K562 (cell line): ENCODE measurements at regions not wholly inside any gene's neighbourhood (a gene's known extent, or its start where the extent isn't known, plus 50 kb on each side); places are given as distances from the start of the nearest gene placed in this dataset.

Experiments
- ATAC-seq: fragments of 200-7000 bp; cut with Tn5 transposase; 3 replicates; pipeline ENCODE4 v1.9.1; 2020; ENCODE audit warnings: moderate library complexity
- BruUV-seq: library from RNA; stranded (reverse); fragments of 400-500 nt; replicated peaks from 2 replicates; lab custom pipeline; 2021; lab: Mats Ljungman, UMichigan
- CTCF ChIA-PET: fragments of 300-600 bp; formaldehyde crosslinking; extraction: SDS; loops from one replicate; lab custom pipeline; 2021; ENCODE audit warnings: low intra/inter-chr PET ratio; lab: Yijun Ruan, JAX
- POLR2A ChIA-PET: fragments of 300-600, 350-650 bp; sonication (Branson Sonifier 250); formaldehyde crosslinking; extraction: SDS; loops from one replicate; lab custom pipeline; 2021; ENCODE audit warnings: antibody characterized with exemption, inconsistent platforms; lab: Yijun Ruan, JAX
- DNase-seq, 4 experiments: peaks; one replicate each; pipeline versions ENCODE4 v3.0.0 to v3.0.0-alpha.2; 2011 to 2018; ENCODE audit warnings: low spot score in 3 of 4, mixed read lengths in 3 of 4; ENCODE audit errors: extremely low read depth in 1 of 4
- FAIRE-seq: peaks from 2 replicates; lab custom pipeline; 2011; peaks lifted over from hg19 to GRCh38; lab: Jason Lieb, UNC
- H2AFZ ChIP-seq: 2 replicates; pipeline ENCODE4 v1.6.0; 2011; ENCODE audit warnings: low read depth, low read length, control low read depth, inconsistent platforms
- H3K27ac ChIP-seq: fragments of 200-600 bp; 3 replicates; pipeline ENCODE4 v1.8.0; 2011; ENCODE audit warnings: low read depth, mild to moderate bottlenecking, control low read depth, inconsistent platforms, low read length, moderate library complexity, mixed read lengths; ENCODE audit errors: extremely low read depth
- H3K27me3 ChIP-seq, 2 experiments: fragments of 300-600 bp in 1 of 2; 2 replicates in 1 of 2; 3 replicates in 1 of 2; pipeline versions ENCODE4 v1.6.0 to v1.8.0; 2011; ENCODE audit warnings: inconsistent platforms in 2 of 2, low read length in 2 of 2, mild to moderate bottlenecking in 1 of 2, mixed read lengths in 1 of 2, moderate library complexity in 1 of 2; ENCODE audit not compliant: control insufficient read depth in 2 of 2, insufficient read depth in 2 of 2
- H3K36me3 ChIP-seq: fragments of 300-600 bp; 3 replicates; pipeline ENCODE4 v1.8.0; 2011; ENCODE audit warnings: mild to moderate bottlenecking, low read length, inconsistent platforms; ENCODE audit not compliant: control insufficient read depth, insufficient read depth
- H3K4me1 ChIP-seq, 2 experiments: fragments of 200-600 bp in 1 of 2; replicated peaks in 1 of 2; 2 replicates in 1 of 2; 3 replicates in 1 of 2; pipeline versions ENCODE4 v1.5.1 to v1.8.0; 2011; ENCODE audit warnings: inconsistent platforms in 2 of 2, low read length in 2 of 2, mild to moderate bottlenecking in 1 of 2, mixed read lengths in 1 of 2, moderate library complexity in 1 of 2; ENCODE audit not compliant: control insufficient read depth in 2 of 2, insufficient read depth in 2 of 2
- H3K4me2 ChIP-seq: 2 replicates; pipeline ENCODE4 v1.6.1; 2011; ENCODE audit warnings: low read length, control low read depth, inconsistent platforms, mixed read lengths; ENCODE audit not compliant: insufficient read depth
- H3K4me3 ChIP-seq: fragments of 200-600 bp; sonication (generic), shearing (Covaris generic); 2 replicates; pipeline ENCODE4 v1.5.1; 2016; ENCODE audit warnings: control low read depth, inconsistent platforms
- H3K79me2 ChIP-seq: fragments of 200-600 bp; 3 replicates; pipeline ENCODE4 v1.8.0; 2011; ENCODE audit warnings: low read length, inconsistent platforms; ENCODE audit not compliant: control insufficient read depth, insufficient read depth
- H3K9ac ChIP-seq, 2 experiments: 2 replicates each; pipeline versions ENCODE4 v1.6.0 to v1.6.1; 2011; ENCODE audit warnings: low read depth in 2 of 2, low read length in 2 of 2, control low read depth in 1 of 2, inconsistent platforms in 1 of 2, mild to moderate bottlenecking in 1 of 2, mixed read lengths in 1 of 2; ENCODE audit not compliant: insufficient read depth in 1 of 2
- H3K9me1 ChIP-seq: one replicate; pipeline ENCODE4 v1.6.0; 2011; ENCODE audit warnings: inconsistent platforms, mild to moderate bottlenecking, low read length, moderate library complexity; ENCODE audit not compliant: control insufficient read depth, insufficient read depth
- H3K9me3 ChIP-seq: replicated peaks from 2 replicates; pipeline ENCODE4 v1.5.1; 2011; ENCODE audit warnings: low read depth, low read length, inconsistent platforms; ENCODE audit not compliant: control insufficient read depth, insufficient read depth
- H4K20me1 ChIP-seq: replicated peaks from 2 replicates; pipeline ENCODE4 v1.6.1; 2011; ENCODE audit warnings: low read length, inconsistent platforms, mixed read lengths; ENCODE audit not compliant: control insufficient read depth, insufficient read depth
- DACH1 ChIP-seq: fragments of 450-650 bp; IDR thresholded peaks from 2 replicates; pipeline ENCODE4 v1.6.1; 2018; ENCODE audit not compliant: partially characterized antibody
- FOXJ2 ChIP-seq: fragments of 200-800 bp; sonication (Bioruptor generic); IDR thresholded peaks from 2 replicates; pipeline ENCODE4 v1.6.1; 2016; ENCODE audit warnings: missing genetic modification characterization, missing compliant biosample characterization
- XRCC3 ChIP-seq: fragments of 450-650 bp; IDR thresholded peaks from 2 replicates; pipeline ENCODE4 v1.6.1; 2017; ENCODE audit warnings: mild to moderate bottlenecking, moderate library complexity
- ZC3H4 ChIP-seq: sonication (generic); formaldehyde crosslinking; IDR thresholded peaks from 2 replicates; pipeline ENCODE4 v1.9.0; 2021; ENCODE audit warnings: missing genetic modification reagents, borderline replicate concordance
- in situ Hi-C: fragments of 300-500 bp; cut with MboI; formaldehyde crosslinking; loops from 4 replicates; pipeline ENCODE4 v1.15.0; 2018; ENCODE audit warnings: inconsistent platforms, mixed read lengths
- intact Hi-C: fragments of 100-400 bp; cut with micrococcal nuclease; formaldehyde crosslinking; loops from 2 replicates; pipeline ENCODE4 v1.14.2; 2022
- TF ChIP-seq, protein P1 (sequence below): sonication (generic); formaldehyde crosslinking; IDR thresholded peaks from 2 replicates; pipeline ENCODE4 v1.8.0; 2022; ENCODE audit warnings: mild to moderate bottlenecking, missing genetic modification reagents

DNA sequence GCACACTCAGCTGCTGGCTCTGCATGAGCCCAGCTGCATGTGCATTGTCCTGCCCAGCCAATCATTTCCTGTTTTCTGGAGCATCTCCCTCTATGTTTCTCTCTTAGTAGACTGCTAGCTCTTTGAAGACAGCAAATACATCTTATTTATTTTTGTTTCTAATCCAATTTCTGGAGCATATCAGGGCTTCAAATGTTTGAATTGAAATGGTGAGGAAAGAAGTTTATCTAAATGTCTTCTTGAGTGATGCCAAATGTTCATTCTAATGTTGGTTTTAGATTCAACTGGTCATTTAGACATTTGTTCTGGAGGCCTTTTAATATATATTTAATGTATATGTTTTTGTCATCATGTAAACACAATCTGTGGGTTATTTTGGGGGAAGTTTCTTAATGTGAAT is 141.9 kb downstream of the DNAJB9 start:
- ChIA-PET CTCF (no interaction called here), POLR2A (interaction anchor here (0.6 kb wide), 1 partner anchor 17 kb away, joined by 3 read pairs; no protein-coding TSS in a partner anchor)
- TF ChIP-seq DACH1: no peak
- no peak for TF ChIP-seq FOXJ2 (tag)
- TF ChIP-seq, protein P1, sequence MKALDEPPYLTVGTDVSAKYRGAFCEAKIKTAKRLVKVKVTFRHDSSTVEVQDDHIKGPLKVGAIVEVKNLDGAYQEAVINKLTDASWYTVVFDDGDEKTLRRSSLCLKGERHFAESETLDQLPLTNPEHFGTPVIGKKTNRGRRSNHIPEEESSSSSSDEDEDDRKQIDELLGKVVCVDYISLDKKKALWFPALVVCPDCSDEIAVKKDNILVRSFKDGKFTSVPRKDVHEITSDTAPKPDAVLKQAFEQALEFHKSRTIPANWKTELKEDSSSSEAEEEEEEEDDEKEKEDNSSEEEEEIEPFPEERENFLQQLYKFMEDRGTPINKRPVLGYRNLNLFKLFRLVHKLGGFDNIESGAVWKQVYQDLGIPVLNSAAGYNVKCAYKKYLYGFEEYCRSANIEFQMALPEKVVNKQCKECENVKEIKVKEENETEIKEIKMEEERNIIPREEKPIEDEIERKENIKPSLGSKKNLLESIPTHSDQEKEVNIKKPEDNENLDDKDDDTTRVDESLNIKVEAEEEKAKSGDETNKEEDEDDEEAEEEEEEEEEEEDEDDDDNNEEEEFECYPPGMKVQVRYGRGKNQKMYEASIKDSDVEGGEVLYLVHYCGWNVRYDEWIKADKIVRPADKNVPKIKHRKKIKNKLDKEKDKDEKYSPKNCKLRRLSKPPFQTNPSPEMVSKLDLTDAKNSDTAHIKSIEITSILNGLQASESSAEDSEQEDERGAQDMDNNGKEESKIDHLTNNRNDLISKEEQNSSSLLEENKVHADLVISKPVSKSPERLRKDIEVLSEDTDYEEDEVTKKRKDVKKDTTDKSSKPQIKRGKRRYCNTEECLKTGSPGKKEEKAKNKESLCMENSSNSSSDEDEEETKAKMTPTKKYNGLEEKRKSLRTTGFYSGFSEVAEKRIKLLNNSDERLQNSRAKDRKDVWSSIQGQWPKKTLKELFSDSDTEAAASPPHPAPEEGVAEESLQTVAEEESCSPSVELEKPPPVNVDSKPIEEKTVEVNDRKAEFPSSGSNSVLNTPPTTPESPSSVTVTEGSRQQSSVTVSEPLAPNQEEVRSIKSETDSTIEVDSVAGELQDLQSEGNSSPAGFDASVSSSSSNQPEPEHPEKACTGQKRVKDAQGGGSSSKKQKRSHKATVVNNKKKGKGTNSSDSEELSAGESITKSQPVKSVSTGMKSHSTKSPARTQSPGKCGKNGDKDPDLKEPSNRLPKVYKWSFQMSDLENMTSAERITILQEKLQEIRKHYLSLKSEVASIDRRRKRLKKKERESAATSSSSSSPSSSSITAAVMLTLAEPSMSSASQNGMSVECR (CRISPR knock-in tag): no peak
- TF ChIP-seq XRCC3: no peak
- TF ChIP-seq ZC3H4 (CRISPR knock-in tag): no peak
- Histone ChIP-seq H3K9ac (no peak overlapping the region), H3K79me2 (no peaks in the 10 kb centered on the region), H4K20me1 (no peaks in the 10 kb centered on the region), H3K9me1 (no peaks in the 10 kb centered on the region), H3K27me3 (no peaks in the 10 kb centered on the region), H3K4me1 (no peaks in the 10 kb centered on the region), H3K27ac (no peak overlapping the region), H2AFZ (no peak overlapping the region), H3K4me3 (no peak overlapping the region), H3K4me2 (no peak overlapping the region), H3K36me3 (no peaks in the 10 kb centered on the region), H3K9me3 (no peaks in the 10 kb centered on the region)
- ATAC-seq (no peak), FAIRE-seq (no peak), DNase-seq (no peak)
- intact Hi-C loops (no loop called here), in situ Hi-C loops (no loop called here)
- BruUV-seq: no TSS peak
